ENCODE measurements at regions not wholly inside any gene's neighbourhood (a gene's known extent, or its start where the extent isn't known, plus 50 kb on each side); places are given as distances from the start of the nearest gene placed in this dataset.

DNA sequence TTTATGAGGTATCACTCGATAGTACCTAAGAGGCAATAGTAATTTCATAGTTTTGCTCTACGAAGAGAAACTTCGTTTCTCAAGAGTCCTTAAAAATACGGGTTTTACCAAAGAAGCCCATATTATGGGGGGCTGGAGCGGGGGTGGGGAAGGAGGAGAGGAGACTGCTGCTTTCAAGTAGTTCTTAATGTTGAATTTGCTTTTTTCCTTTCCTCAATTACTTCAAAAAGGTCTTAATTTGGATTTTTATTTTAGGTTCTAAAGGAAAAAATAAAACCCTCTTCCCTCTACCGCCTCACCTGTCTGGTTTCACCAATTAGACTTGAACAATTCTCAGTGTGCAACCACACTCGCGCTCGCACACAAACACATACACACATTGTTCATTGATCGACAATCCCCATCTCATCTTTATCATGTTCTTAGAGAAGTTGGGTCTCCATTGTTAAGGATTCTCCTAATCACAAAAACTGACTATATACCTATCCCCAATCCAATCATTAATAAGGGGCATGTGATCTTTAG is 97.2 kb downstream of the HFE start:
- Histone ChIP-seq H3K36me3 (ENCODE audit: control insufficient read depth in 1 of 2, insufficient read depth in 2 of 2, low read length in 2 of 2) (no peaks in the 10 kb centered on the region), H3K9me3 (ENCODE audit: insufficient read depth, low read depth, low read length) (no peaks in the 10 kb centered on the region), H3K23ac (ENCODE audit: low read length) (no peak overlapping the region), H3K4ac (ENCODE audit: low read depth, low read length) (no peak overlapping the region), H3K4me1 (ENCODE audit: control insufficient read depth in 1 of 2, insufficient read depth in 2 of 2, low read length in 2 of 2) (peaks cover 0 to 3% of the 10 kb centered on the region in 2 experiments), H3K9ac (ENCODE audit: low read length) (no peak overlapping the region), H2AFZ (ENCODE audit: insufficient read depth, low read length, poor library complexity) (no peak overlapping the region), H3K27ac (ENCODE audit: low read depth, low read length) (peak overlapping the region; percentile 66), H2BK5ac (ENCODE audit: low read depth, low read length, poor library complexity) (no peak overlapping the region), H4K12ac (ENCODE audit: low read depth, low read length) (no peak overlapping the region), H3K14ac (ENCODE audit: low read length) (no peak overlapping the region), H2AK5ac (ENCODE audit: low read length) (no peak overlapping the region), H3K4me2 (ENCODE audit: low read length) (peak overlapping the region; percentile 73), H4K8ac (ENCODE audit: low read depth, low read length) (no peak overlapping the region), H3K27me3 (ENCODE audit: insufficient read depth, low read length) (no peaks in the 10 kb centered on the region), H2BK120ac (ENCODE audit: insufficient read depth, low read length, poor library complexity) (no peak overlapping the region), H2BK12ac (ENCODE audit: low read length) (no peak overlapping the region), H3K4me3 (ENCODE audit: low read depth, low read length) (no peak overlapping the region), H3K79me2 (ENCODE audit: control insufficient read depth, insufficient read depth, low read length, poor library complexity) (peaks cover 4% of the 10 kb centered on the region), H3K79me1 (ENCODE audit: low read length) (peaks cover 12% of the 10 kb centered on the region), H4K91ac (ENCODE audit: low read depth, low read length) (no peak overlapping the region), H3K18ac (ENCODE audit: low read length) (no peak overlapping the region)
- WGBS (ENCODE audit: extremely low coverage, insufficient coverage, insufficient read length): no CpG with 5 or more reads among the region's 10 CpGs
- no peak for DNase-seq

DNA sequence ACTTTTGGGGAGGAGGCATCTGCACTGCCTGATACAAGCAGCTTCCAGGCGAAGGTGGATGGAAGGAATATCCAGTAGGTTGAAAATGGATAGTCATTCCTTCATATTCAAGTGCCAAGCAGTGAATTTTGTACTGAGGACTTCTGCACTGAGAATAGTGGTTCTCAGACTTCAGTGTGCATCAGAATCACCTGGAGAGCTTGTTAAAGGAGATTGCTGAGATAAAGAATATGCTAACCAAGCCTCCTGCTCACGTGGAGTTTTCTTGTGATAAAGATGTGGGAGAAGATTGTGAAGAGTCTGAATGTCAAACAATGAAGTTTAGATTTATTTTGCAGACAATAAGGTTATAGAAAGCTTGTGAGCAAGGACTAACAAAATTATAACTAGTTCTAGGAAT is 97.8 kb downstream of the HFE start:
- WGBS (ENCODE audit: extremely low coverage, insufficient coverage, insufficient read length): no CpG with 5 or more reads among the region's 2 CpGs
- no peak overlapping the region for H3K4me3 ChIP-seq (ENCODE audit: low read depth, low read length)
- H4K8ac ChIP-seq (ENCODE audit: low read depth, low read length): no peak overlapping the region
- H3K18ac ChIP-seq (ENCODE audit: low read length): no peak overlapping the region
- H3K27ac ChIP-seq (ENCODE audit: low read depth, low read length): no peak overlapping the region
- H2AK5ac ChIP-seq (ENCODE audit: low read length): no peak overlapping the region
- no peak overlapping the region for H3K9ac ChIP-seq (ENCODE audit: low read length)
- H2BK120ac ChIP-seq (ENCODE audit: insufficient read depth, low read length, poor library complexity): no peak overlapping the region
- H3K4ac ChIP-seq (ENCODE audit: low read depth, low read length): no peak overlapping the region
- H3K23ac ChIP-seq (ENCODE audit: low read length): no peak overlapping the region
- H3K27me3 ChIP-seq (ENCODE audit: insufficient read depth, low read length): no peaks in the 10 kb centered on the region
- no peak overlapping the region for H4K12ac ChIP-seq (ENCODE audit: low read depth, low read length)
- H2AFZ ChIP-seq (ENCODE audit: insufficient read depth, low read length, poor library complexity): no peak overlapping the region
- peaks cover 0 to 3% of the 10 kb centered on the region in 2 experiments for H3K4me1 ChIP-seq (ENCODE audit: control insufficient read depth in 1 of 2, insufficient read depth in 2 of 2, low read length in 2 of 2)
- peaks cover 4% of the 10 kb centered on the region for H3K79me2 ChIP-seq (ENCODE audit: control insufficient read depth, insufficient read depth, low read length, poor library complexity)
- no peaks in the 10 kb centered on the region for H3K9me3 ChIP-seq (ENCODE audit: insufficient read depth, low read depth, low read length)
- no peak overlapping the region for H2BK12ac ChIP-seq (ENCODE audit: low read length)
- H2BK5ac ChIP-seq (ENCODE audit: low read depth, low read length, poor library complexity): no peak overlapping the region
- no peak overlapping the region for H3K4me2 ChIP-seq (ENCODE audit: low read length)
- no peak overlapping the region for H3K14ac ChIP-seq (ENCODE audit: low read length)
- no peak for DNase-seq
- H3K36me3 ChIP-seq (ENCODE audit: control insufficient read depth in 1 of 2, insufficient read depth in 2 of 2, low read length in 2 of 2): no peaks in the 10 kb centered on the region
- no peak overlapping the region for H4K91ac ChIP-seq (ENCODE audit: low read depth, low read length)
- peaks cover 14% of the 10 kb centered on the region for H3K79me1 ChIP-seq (ENCODE audit: low read length)

DNA sequence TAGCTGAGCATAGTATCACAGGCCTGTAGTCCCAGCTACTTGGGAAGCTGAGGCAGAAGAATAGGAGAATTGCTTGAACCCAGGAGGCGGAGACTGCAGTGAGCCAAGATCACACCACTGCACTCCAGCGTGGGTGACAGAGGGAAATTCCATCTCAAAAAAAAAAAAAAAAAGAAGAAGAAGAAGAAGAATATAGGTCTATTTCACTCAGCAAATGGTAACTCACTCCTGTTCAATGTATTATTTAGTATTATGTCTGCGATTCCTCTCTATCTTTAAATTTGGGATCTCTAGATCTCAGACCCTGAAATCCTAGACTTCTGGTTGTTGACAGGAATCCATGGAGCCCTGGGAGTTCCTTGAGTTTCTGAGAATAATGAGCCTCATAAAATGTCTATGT is 98.6 kb downstream of the HFE start:
- no peak overlapping the region for H3K14ac ChIP-seq (ENCODE audit: low read length)
- H2BK120ac ChIP-seq (ENCODE audit: insufficient read depth, low read length, poor library complexity): no peak overlapping the region
- no peak overlapping the region for H3K4me2 ChIP-seq (ENCODE audit: low read length)
- H2BK5ac ChIP-seq (ENCODE audit: low read depth, low read length, poor library complexity): no peak overlapping the region
- no peak overlapping the region for H3K4ac ChIP-seq (ENCODE audit: low read depth, low read length)
- no peak overlapping the region for H3K18ac ChIP-seq (ENCODE audit: low read length)
- no peak overlapping the region for H4K8ac ChIP-seq (ENCODE audit: low read depth, low read length)
- no peak for DNase-seq
- H3K27me3 ChIP-seq (ENCODE audit: insufficient read depth, low read length): no peaks in the 10 kb centered on the region
- H3K79me2 ChIP-seq (ENCODE audit: control insufficient read depth, insufficient read depth, low read length, poor library complexity): peaks cover 4% of the 10 kb centered on the region
- H3K36me3 ChIP-seq (ENCODE audit: control insufficient read depth in 1 of 2, insufficient read depth in 2 of 2, low read length in 2 of 2): no peaks in the 10 kb centered on the region
- peaks cover 0 to 3% of the 10 kb centered on the region in 2 experiments for H3K4me1 ChIP-seq (ENCODE audit: control insufficient read depth in 1 of 2, insufficient read depth in 2 of 2, low read length in 2 of 2)
- H4K12ac ChIP-seq (ENCODE audit: low read depth, low read length): no peak overlapping the region
- H3K4me3 ChIP-seq (ENCODE audit: low read depth, low read length): no peak overlapping the region
- H3K23ac ChIP-seq (ENCODE audit: low read length): no peak overlapping the region
- H2AK5ac ChIP-seq (ENCODE audit: low read length): no peak overlapping the region
- H3K9ac ChIP-seq (ENCODE audit: low read length): no peak overlapping the region
- no peak overlapping the region for H3K27ac ChIP-seq (ENCODE audit: low read depth, low read length)
- no CpG with 5 or more reads among the region's 3 CpGs for WGBS (ENCODE audit: extremely low coverage, insufficient coverage, insufficient read length)
- H3K79me1 ChIP-seq (ENCODE audit: low read length): peaks cover 14% of the 10 kb centered on the region
- H2BK12ac ChIP-seq (ENCODE audit: low read length): no peak overlapping the region
- no peak overlapping the region for H4K91ac ChIP-seq (ENCODE audit: low read depth, low read length)
- no peak overlapping the region for H2AFZ ChIP-seq (ENCODE audit: insufficient read depth, low read length, poor library complexity)
- H3K9me3 ChIP-seq (ENCODE audit: insufficient read depth, low read depth, low read length): no peaks in the 10 kb centered on the region

DNA sequence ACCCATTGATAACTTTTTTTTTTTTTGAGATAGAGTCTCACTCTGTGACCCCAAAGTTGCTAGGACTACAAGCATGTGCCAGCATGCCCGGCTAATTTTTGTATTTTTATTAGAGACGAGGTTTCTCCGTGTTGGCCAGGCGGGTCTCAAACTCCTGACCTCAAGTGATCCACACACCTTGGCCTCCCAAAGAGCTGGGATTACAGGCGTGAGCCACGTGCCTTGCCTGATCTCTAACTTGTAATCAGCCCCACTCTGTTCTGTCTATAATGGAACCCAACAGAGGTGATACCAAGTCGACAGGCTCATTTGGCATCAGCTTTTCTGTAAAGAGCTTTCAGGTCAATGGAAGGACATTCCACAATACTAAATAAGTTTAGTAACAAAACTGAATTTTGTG is 99.4 kb downstream of the HFE start:
- H3K27ac ChIP-seq (ENCODE audit: low read depth, low read length): no peak overlapping the region
- peaks cover 4% of the 10 kb centered on the region for H3K79me2 ChIP-seq (ENCODE audit: control insufficient read depth, insufficient read depth, low read length, poor library complexity)
- H3K18ac ChIP-seq (ENCODE audit: low read length): no peak overlapping the region
- no peak overlapping the region for H2BK5ac ChIP-seq (ENCODE audit: low read depth, low read length, poor library complexity)
- no peak overlapping the region for H3K4ac ChIP-seq (ENCODE audit: low read depth, low read length)
- H3K36me3 ChIP-seq (ENCODE audit: control insufficient read depth in 1 of 2, insufficient read depth in 2 of 2, low read length in 2 of 2): no peaks in the 10 kb centered on the region
- no peak overlapping the region for H3K4me2 ChIP-seq (ENCODE audit: low read length)
- H3K23ac ChIP-seq (ENCODE audit: low read length): no peak overlapping the region
- H3K27me3 ChIP-seq (ENCODE audit: insufficient read depth, low read length): no peaks in the 10 kb centered on the region
- peaks cover 14% of the 10 kb centered on the region for H3K79me1 ChIP-seq (ENCODE audit: low read length)
- no peak overlapping the region for H2AFZ ChIP-seq (ENCODE audit: insufficient read depth, low read length, poor library complexity)
- H2BK12ac ChIP-seq (ENCODE audit: low read length): no peak overlapping the region
- no peak overlapping the region for H2AK5ac ChIP-seq (ENCODE audit: low read length)
- H4K8ac ChIP-seq (ENCODE audit: low read depth, low read length): no peak overlapping the region
- H4K91ac ChIP-seq (ENCODE audit: low read depth, low read length): no peak overlapping the region
- no peak overlapping the region for H3K4me3 ChIP-seq (ENCODE audit: low read depth, low read length)
- H3K14ac ChIP-seq (ENCODE audit: low read length): no peak overlapping the region
- no CpG with 5 or more reads among the region's 7 CpGs for WGBS (ENCODE audit: extremely low coverage, insufficient coverage, insufficient read length)
- H4K12ac ChIP-seq (ENCODE audit: low read depth, low read length): no peak overlapping the region
- no peak overlapping the region for H3K9ac ChIP-seq (ENCODE audit: low read length)
- no peak for DNase-seq
- peaks cover 0 to 3% of the 10 kb centered on the region in 2 experiments for H3K4me1 ChIP-seq (ENCODE audit: control insufficient read depth in 1 of 2, insufficient read depth in 2 of 2, low read length in 2 of 2)
- H3K9me3 ChIP-seq (ENCODE audit: insufficient read depth, low read depth, low read length): no peaks in the 10 kb centered on the region
- no peak overlapping the region for H2BK120ac ChIP-seq (ENCODE audit: insufficient read depth, low read length, poor library complexity)
